GM18909 (cell line): ENCODE measurements at regions not wholly inside any gene's neighbourhood (a gene's known extent, or its start where the extent isn't known, plus 50 kb on each side); places are given as distances from the start of the nearest gene placed in this dataset.
"Not testable (repeated sequence)": the region's sequence is repeated elsewhere in the genome, so short reads cannot be mapped to it uniquely, and the experiment has no call there.

Experiments
- ATAC-seq: cut with Tn5 transposase; IDR thresholded peaks from one replicate; pipeline ENCODE4 v1.9.1; 2021; ENCODE audit warnings: mild to moderate bottlenecking; ENCODE audit not compliant: unreplicated experiment, poor library complexity

DNA sequence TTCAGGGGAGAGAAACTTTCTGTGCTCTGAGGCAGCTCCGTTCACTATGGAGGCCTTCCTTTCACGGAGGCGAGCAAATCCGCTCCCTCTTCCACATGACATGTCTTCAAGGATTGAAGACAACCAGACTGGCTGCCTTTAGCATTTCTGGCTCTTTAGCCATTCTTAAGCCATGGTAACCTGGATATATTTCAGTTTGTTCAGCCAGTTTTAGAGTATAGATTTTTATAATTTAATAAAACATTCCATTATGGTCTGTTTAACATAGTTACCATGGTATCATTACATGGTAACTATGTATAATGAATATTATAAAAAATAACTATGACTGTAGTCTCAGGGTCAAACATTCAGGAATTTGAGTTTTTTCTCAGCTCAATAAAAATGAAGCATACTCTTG lies 54.2 kb upstream of the NFIA start:
- no peak for ATAC-seq

DNA sequence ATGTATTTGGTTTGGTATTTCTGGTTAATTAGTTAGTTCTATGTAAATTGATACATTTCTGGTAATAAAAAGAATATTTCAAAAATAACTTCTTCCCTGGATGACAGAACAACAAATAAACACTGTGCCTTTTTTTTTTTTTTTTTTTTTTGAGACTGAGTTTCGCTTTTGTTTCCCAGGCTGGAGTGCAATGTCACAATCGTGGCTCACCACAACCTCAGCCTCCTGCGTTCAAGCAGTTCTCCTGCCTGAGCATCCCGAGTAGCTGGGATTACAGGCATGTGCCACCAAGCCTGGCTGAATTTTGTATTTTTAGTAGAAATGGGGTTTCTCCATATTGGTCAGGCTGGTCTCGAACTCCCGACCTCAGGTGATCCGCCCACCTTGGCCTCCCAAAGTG lies 64.3 kb upstream of the NFIA start:
- not testable (repeated sequence) for ATAC-seq

DNA sequence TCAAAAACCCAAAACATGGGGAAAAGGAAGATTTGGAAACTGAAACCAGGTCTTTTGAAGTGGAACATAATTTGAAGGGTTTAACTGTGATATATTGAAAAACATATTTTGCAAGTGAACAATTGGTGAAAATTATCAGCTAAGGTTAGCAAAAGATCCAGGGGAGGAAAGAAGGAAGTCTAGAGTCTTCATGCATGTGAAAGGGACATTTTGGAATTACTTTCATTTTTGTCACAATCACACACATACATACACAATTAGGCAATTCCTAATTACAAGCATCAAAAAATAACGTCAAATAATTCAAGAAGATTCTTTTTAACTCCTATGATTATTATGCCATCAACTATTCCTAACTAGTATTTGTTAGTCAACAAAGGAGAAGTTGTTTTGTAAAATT lies 64.7 kb upstream of the NFIA start:
- no peak for ATAC-seq

DNA sequence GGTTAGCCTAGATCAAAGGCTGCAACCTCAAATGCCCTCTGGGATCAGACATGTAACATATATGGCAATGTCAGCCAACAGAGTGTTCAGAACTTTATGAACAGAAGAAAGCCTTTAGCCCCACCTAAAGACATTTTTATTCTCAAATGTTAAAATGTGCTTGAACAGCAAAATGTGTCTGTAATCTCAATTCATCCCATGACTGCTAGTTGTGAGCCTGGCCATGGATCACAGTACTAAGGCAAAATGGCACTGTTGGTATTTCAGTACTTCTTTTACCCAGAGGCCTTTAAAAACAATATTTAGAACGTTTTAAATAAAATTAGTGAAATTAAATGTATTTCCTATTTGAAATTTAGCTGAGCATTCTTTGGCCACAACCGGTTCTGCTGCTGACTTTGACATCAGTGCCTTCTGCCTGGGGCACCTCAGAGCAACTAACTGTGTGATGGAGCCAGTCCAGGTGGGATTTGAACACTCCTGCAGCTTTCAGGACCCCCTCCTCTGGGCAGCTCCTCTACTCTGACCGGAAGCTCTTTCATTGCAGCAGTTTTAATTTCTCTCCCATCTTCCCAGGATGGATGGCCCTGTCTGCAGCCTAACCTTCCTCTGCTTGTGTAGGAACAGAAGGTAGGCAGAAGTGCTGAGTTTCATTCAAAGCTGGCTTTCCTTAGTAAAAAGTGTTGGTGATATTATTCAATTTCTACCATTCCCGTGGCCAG lies 68.3 kb upstream of the NFIA start:
- ATAC-seq = no peak

DNA sequence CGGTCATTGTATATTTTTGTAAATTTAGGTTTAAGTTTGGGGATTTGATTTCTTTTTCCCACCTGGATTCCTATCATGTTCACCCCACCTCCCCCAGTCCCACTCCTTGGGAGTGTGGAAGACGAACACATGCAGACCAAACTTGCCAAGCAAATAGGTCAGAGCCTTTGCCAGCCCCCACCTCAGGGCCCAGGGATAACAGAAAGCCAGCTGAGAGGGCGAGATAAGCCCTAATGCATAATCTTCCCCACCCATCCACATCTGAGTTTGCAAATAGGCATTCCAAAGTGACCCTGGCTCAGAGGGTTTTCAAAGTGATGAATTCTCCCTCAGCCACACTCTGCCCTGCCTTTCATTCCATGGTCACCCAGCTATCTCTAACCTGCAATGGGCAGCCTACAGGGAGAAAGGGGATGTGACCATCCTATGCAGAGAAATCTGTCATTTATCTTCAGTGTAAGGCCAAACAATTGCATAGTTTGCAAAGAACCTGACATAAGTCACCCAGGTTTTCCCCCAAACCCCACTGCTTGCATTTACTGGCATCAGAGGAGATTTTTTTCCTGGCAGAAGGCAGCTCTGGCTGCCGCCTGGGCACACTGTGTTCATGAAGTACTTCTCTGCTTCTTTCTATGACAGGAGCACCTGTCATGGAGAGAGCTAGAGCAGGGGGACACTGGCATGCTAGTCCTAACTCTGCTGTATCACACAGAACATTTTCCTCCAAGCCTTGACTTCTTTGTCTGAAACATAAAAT lies 69.0 kb upstream of the NFIA start:
- no peak for ATAC-seq

DNA sequence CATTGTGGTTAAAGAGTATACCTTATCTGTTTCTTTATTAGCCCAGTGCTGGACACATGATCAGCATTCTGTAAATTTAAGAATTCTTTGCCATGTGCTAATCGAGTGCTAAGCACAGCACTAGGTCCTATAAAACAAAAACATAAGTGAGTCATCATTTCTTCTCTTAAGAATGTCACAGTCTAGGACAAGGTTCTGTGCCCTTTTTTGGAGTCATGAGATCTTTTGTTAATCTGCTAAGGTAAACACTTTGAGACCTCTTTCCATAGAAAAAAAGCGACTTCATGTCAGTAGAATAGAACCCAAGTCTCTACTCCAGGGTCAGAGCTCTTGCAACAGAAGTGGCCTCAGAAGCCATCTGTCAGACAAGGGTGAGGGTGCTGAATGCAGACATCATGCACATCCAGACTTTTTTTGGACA lies 70.0 kb upstream of the NFIA start:
- no peak for ATAC-seq

DNA sequence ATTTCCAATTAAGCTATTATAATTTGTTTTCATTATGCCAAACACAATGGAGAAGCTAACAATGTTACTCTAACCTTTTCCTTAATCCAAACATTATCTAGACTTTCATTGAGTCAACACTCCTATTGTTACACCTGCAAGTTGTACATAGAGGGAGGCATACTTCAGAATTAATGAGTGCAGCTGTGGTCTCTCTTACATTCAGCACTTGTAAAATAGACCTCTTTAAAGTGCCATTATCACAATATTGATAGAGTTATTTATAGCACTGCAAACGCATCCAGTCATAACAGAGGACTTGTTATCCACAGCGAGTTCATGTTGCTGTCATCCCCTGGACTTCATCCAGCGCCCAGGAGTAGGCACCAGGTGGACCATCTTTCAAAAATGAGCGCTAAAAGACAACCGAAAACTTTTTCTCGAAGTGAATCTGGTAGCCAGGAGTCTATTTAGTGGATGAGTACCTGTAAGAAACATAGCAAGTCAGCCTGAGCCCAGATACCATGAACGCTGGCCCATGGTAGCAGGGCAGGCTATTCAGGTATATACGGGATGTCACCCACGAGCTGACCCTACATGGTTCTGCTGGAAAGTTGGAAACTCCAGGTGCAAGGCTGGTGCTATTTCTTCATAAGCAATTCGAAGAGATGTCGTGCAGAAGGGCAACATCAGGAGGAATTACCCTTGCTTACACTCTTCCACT lies 70.6 kb upstream of the NFIA start:
- no peak for ATAC-seq

DNA sequence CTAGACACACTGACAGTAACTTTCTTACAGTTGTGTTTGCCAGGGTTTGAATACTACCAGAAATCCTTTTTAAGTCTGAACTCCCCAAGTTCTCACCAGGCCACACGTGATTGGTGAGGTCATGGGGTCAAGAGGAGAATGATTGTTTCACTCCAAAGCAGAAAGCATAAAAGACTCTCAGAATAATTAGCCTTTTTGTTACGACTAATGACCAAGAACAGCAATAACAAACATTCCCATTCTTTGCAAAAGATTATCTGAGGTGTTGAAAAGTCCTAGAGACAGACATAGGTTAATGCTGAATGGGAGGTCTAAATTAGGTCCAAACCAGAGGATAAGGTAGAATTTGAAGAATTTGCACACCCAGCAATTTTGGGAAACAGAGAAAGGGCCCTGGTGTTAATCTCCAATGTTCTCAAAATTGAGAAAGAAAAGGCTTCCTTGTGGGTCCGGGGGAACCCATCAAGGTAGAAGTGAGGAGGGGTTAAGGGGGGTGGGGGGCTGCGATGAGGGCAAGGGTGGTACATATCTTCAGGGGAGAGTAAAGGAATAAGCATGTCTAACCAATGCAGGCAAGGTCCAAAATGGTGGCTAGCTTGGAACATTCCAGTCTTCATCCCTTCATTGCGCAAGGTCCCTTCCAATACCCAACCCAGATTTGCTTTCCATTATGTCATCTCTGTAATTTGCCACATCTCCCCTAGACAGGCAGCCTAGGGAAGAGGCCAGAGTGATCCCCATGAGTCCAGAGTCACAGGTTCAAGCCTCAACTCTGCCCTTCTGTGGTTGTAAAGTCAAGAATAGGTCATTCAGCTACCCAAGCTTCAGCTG lies 74.6 kb upstream of the NFIA start:
- no peak for ATAC-seq

DNA sequence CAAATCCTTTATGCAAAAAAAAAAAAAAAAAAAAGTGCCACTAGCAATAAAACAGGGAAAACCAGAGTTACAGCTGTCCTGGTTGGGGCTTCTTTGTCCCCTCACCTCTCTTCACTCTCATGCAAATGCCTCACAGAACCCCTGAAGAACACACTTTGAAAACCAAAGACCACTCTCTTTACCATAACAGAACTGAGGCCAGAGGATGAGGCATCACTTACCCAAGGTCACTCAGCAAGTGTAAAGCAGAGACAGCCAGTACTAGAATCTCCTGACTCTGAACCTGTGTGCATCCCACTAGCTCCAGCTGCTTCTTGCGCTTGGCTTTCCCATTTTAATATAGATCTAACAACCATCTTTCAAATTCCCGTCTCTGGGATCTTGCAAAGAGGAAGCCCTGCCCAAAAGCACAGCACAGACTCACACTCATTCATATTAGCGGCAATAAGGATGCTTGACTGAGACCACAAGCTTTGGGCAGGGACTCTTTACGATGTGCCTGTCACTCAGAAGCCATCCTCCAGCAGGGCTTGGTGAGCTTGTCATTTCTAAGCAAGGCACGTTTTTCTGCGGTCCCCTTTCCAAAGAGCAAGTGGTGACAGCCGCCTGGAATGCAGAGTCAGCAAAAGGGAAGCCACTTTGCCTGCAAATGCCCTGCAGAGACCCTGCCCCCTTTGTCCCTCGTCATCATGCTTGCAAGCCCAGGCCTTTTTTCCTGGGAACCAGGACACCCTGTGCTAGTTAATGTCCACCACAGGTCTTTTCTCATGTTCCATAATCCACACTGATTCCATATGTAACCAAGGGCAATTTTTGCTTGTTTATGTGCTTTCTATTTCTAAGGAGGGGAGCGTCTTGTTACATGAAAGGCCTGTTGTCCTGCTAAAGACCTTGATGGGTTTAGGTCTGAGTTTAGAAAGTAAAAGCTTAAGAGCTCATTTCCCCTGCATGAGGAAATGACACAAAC lies 76.5 kb upstream of the NFIA start:
- no peak for ATAC-seq

DNA sequence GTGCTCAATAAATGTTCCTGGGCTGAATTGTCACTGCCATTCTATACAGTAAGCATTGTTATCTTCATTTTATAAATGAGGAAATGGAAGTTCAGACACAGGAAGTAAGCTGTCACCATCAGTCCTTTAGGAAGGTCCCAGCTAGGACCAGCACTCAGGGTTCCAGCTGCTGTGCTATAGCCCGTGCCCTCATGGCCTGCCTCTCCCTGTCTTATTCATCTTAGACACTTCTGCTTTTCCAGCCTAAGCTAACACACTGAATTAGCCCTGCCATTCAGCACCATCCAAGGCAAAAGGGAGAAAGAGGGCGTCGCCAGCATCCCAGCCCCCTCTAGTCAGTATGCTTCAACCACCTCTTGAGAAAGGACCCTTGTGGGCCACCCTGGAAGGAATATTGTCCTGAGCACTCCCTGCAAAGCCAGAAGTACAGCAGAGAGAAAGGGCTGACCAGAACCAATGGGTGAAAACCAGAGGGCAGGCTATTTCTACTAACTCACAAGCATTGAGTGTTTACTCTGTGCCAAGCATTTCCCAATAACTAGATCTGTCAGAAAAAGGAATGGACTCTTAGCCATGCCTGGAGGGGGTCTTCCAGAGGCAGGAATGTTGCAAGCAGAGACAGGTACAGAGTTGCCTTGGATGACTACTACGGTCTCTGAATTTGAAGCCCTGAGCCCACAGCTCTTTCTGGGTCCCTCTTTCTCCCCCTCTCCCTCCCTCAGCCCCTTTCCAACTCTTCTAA lies 77.9 kb upstream of the NFIA start:
- no peak for ATAC-seq

DNA sequence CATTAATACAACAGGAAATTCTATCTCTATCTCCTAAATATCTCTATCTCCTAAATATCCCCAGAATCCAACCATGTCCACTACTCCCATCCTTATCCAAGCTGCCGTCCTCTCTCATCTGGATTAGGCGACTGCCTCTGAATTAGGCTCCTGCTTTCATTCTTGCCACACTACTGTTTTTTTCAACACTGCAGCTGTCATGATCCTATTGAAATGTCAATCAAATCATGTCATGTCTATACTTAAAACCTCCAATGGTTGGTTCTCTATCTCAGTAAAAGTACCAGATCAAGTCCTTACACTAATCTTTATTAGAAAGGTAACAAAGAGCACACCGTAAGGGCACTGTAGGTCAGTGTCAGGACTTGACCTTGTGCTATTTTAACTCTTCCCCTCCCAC lies 82.0 kb upstream of the NFIA start:
- no peak for ATAC-seq

DNA sequence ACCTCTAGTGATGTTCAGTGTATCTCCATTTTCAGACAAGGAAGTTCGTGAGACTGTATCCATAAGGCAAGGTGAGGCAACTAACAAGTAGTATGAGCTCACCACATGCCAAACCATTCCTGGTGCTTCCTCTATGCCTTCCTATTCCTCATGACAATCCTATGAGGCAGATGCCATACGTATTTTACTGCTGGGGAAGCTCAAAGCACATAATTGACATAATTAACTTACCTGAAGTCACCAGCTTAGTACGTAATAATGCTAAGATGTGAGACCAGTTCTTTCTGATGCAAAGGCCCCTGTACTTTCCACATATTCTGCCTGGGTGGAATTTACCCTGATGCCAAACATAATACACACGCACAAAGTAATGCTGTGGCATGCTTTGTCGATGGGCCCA lies 83.6 kb upstream of the NFIA start:
- ATAC-seq = no peak

DNA sequence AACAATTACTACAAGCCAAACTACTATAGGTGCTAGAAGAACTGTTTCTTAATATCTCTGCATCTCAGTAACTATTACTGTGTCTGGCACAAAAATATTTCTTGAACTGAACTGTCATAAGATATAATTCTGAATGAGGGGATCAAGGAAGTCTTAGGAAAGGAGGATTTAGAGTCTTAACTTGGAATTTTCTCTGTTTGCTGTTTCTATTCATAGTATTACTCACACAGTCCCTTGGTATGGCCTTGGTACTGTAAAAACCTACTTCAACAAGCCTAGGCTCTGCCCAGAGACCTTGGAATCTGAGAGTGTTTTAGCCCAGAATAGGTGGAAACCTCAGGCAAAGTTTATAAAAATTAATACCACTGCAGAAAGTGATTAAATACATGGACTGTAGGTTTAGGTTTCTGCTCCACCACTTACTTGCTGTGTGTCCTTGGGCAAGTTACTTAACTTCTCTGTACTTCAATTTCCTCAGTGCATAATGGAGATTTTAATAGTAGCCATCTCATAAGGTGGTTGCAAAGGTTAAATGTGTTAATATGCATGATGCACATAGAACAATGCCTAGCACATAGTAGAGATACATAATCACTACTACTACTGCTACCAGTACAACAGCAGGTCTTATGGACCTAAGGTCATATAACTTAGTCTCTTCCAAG lies 87.4 kb upstream of the NFIA start:
- no peak for ATAC-seq

DNA sequence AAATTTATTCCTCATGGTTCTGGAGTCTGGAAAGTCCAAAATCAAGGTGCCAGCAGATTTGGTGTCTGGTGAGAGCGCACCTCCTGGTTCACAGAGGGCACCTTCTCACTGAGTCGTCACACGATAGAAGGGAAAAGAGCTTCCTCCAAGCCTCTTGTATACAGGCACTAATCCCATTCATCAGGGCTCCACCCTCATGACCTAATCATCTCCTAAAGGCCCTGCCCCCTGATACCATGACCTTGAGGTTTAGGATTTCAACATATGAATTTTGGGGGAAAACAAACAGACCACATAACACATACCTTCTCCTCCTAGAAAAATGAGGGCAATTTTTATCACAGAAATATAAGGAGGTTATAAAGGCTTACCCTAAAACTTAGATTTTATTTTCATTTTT lies 88.0 kb upstream of the NFIA start:
- ATAC-seq = no peak

DNA sequence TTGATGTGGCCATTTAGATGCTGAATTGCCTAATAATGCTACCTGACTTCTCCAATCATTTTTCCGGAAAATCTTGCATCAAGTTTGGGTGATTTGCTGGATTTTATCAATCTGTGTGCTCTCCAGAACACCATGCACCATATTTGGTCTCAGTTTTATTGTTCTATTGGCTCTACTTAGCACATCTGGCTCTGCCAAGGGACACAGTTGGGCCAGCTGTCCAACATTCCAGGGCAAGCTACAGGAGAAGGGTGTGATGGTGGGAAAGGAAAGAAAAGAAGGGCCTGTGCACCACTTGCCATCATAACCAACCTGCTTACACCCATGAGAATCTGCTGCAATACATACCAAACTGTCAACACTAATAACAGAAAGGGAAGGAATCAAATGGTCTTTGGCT lies 90.2 kb upstream of the NFIA start:
- ATAC-seq = no peak

DNA sequence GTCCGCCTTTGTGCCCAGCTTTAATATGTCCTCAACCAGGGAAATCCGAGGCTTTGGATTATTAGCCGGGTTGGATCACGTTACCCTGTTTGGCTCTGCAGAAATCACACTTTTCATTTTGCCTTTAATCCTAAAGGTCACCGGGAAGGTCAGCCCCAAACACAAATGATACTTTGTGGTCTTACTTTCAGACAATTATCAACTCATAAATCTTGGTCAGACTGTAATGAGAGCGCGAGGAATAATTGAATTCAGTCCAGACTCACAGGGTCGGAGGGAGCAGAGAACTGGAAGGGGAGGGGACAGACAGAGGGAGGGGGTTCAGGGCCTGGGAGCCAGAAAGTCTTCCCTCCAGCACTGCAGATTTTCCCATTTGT lies 91.7 kb upstream of the NFIA start:
- ATAC-seq = no peak

DNA sequence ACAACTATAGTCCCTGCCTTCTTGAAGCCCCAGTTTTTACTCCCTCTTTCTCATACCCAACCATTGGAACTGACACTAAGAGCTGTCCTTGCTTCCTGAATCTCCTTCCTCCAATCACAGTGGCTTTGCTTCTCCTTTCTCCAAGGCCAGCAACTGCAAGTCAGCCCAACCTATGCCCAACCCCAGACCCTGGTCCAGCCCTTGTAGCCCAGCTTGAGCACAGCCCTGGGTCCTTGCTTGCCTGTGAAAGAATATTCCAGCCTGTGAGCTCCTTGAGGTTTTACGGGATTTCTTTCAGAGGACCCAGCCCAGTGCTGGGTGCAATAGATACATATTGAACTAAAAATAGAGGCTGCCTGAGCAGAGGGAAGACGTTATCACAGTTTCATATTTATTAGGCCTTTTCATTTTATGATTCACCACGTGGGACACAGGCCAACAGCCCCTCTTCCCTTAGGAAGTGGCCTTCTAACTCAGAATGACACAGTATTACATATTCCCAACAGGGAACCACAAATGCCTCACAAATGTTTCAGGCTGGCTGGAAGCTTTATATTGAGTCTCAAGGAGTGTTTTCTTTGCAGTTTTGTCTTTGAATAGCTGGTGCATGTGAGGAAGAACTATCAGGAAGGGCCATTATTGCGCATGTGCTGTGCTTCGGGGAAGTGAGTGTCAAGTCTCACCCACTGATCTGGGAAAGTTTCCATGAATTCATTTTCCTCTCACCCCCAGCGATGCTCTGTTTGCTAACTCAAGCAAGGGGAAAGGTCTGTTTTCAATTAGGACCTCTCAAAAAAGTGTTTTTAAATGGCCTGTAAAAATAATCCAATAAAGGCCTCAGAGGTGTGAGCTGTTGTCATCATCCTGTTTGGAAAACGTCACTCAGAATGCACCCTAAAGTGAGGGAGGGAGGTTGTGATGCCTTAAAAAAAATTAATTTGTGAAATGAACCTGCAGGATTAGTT lies 92.3 kb upstream of the NFIA start:
- no peak for ATAC-seq
